ENCODE measurements at regions not wholly inside any gene's neighbourhood (a gene's known extent, or its start where the extent isn't known, plus 50 kb on each side); places are given as distances from the start of the nearest gene placed in this dataset.

DNA sequence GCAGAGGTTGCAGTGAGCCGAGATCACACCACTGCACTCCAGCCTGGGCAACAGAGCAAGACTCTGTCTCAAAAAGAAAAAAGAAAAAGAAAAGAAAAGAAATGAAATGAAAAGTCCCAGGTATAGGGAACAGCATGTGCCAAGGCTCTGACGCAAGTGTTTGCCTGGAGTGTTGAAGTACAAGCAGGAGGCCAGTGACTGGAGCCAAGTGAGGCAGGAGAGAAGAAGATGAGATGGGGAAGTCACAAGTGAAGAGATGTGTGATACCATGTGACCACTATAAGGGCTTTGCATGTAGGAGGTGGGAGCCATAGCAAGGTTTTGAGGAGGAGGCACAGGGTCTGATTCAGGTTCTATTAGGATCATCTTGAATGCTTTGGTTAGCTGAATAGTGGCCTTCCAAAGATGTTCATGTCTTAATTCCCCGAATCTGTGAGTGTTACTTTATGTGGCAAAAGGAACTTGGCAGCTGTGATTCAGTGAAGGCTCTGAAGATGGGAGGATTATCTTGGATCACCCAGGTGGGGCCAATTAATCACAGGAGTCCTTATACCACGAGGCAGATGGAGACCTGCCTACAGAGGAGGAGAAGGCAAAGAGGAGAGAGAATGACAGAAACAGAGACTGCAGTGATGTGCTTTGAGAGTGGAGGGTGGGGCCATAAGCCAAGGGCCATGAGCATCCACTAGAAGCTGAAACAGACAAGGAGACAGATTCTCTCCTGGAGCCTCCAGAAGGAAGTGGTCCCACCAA lies 91.1 kb upstream of the PTPN1 start:
- DNase-seq: peak in 1 of 7 donors; percentile 41
- Histone ChIP-seq H3K4me1 (replicated peaks in 1 of 2) (peaks cover 40 to 53% of the 10 kb centered on the region in 2 donors), H3K36me3 (replicated peaks in 1 of 2) (no peaks in the 10 kb centered on the region), H3K27ac (peak overlapping the region in 2 of 5 donors; percentile 11 to 23), H3K4me3 (no peak overlapping the region), H3K27me3 (no peaks in the 10 kb centered on the region), H3K9me3 (replicated peaks in 1 of 3) (no peaks in the 10 kb centered on the region)
- TF ChIP-seq, protein P1, sequence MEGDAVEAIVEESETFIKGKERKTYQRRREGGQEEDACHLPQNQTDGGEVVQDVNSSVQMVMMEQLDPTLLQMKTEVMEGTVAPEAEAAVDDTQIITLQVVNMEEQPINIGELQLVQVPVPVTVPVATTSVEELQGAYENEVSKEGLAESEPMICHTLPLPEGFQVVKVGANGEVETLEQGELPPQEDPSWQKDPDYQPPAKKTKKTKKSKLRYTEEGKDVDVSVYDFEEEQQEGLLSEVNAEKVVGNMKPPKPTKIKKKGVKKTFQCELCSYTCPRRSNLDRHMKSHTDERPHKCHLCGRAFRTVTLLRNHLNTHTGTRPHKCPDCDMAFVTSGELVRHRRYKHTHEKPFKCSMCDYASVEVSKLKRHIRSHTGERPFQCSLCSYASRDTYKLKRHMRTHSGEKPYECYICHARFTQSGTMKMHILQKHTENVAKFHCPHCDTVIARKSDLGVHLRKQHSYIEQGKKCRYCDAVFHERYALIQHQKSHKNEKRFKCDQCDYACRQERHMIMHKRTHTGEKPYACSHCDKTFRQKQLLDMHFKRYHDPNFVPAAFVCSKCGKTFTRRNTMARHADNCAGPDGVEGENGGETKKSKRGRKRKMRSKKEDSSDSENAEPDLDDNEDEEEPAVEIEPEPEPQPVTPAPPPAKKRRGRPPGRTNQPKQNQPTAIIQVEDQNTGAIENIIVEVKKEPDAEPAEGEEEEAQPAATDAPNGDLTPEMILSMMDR (IDR thresholded peaks at IDR 0.05): no peak
- TF ChIP-seq POLR2A (IDR thresholded peaks at IDR 0.05): no peak
- intact Hi-C loops (cut with DNase I): no loop called here
- 68 to 89% (median 81%) methylated on average over 4 of the region's 4 CpGs for WGBS, 4 donors

DNA sequence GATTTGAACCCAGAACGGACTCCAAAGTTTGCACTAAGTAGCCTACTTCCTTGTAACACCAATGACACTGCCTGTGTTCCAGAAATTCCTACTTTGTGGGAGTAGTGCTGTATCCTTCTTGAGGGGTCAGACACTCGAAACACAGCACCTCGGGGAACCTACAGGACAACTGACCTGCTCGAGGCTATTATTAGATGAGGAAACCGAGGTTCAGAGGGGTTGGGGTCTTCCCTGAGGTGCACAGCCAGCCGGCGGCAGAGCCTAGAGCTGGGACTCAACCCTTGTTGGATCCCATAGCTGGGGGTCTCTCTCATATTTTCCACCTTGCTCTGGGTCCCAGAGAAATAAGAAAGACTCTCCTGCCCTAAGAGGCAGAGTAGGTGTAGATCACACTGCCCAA lies 89.8 kb upstream of the PTPN1 start:
- H3K9me3 ChIP-seq (replicated peaks in 1 of 3): no peaks in the 10 kb centered on the region
- H3K4me1 ChIP-seq (replicated peaks in 1 of 2): peaks cover 33 to 46% of the 10 kb centered on the region in 2 donors
- no peak for DNase-seq
- H3K27me3 ChIP-seq: no peaks in the 10 kb centered on the region
- intact Hi-C loops (cut with DNase I): no loop called here
- no peak overlapping the region for H3K4me3 ChIP-seq
- WGBS, 4 donors: 94 to 98% (median 96%) methylated on average over 7 of the region's 7 CpGs
- H3K36me3 ChIP-seq (replicated peaks in 1 of 2): no peaks in the 10 kb centered on the region
- TF ChIP-seq, protein P1 (IDR thresholded peaks at IDR 0.05): no peak
- TF ChIP-seq POLR2A (IDR thresholded peaks at IDR 0.05): no peak
- H3K27ac ChIP-seq: peak overlapping the region in 1 of 5 donors; percentile 7

DNA sequence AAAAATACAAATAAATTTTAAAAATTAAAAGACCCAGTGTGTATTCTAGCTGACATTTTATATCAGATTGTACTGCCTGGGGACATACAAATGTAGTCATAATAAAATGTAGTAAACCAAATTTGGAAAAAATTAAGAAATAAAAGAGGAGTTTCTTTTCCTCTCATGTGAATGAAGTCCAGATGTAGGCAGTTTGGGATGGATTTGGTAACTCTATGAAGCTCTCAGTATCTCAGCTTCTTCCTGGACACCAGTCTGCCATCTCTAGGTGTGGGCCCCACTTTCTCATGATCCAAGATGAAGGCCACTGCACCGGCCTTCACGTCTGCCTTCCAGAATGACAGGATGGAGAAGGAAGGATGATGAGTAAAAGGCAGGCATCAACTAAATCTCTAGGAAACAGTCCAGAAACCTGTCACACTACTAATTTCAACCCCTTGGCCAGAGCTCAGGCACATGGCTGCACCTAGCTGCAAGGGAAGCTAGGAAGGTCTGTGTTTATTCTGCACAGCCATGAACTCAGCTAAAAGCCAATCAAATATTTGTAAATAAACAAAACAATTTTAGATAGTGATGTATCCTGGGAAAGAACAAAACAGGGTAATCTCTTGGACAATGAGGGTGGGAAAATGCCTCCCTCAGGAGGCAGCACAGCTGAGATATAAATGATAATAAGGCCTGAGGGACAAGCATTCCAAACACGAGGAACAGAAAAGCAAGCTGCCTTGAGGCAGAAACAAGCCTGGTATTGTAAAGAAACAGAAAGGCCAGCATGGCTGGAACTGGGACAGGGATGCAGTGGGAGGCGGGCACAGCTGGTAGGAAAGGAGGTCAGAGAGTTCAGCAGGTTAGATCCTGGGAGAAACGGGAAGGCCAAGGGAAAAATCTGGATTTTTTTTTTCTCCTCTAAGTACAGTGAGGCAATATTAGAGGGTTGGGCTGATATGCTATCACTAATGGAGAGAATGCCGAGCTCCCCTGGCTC lies 88.5 kb upstream of the PTPN1 start:
- WGBS, 4 donors: 76 to 85% (median 80%) methylated on average over 6 of the region's 6 CpGs
- no peaks in the 10 kb centered on the region for H3K27me3 ChIP-seq
- intact Hi-C loops (cut with DNase I): no loop called here
- no peak overlapping the region for H3K4me3 ChIP-seq
- peak overlapping the region in 3 of 5 donors; percentile 75 to 89 (median 77) for H3K27ac ChIP-seq
- TF ChIP-seq POLR2A (IDR thresholded peaks at IDR 0.05): no peak
- TF ChIP-seq, protein P1 (IDR thresholded peaks at IDR 0.05): no peak
- H3K4me1 ChIP-seq (replicated peaks in 1 of 2): peaks cover 23 to 34% of the 10 kb centered on the region in 2 donors
- no peaks in the 10 kb centered on the region for H3K36me3 ChIP-seq (replicated peaks in 1 of 2)
- no peaks in the 10 kb centered on the region for H3K9me3 ChIP-seq (replicated peaks in 1 of 3)
- no peak for DNase-seq

DNA sequence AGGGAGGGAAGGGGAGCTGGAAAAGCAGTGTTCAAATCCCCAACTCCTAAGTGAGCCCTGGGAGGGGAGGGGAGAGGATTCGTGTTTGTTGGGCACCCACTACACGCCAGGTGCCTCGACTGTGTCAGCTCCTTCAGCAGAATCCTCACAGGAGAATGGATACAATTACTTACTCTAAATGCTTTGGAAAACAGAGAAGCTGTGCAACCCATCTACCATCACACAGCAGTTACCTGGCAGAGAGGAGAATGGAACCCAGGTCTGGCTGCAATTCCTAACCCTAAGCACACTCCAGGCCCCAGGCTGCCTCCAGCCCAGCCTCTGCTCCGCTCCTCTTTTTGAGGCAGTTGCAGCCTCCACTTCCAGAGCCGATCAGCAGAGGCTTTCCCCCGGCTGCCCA lies 86.4 kb upstream of the PTPN1 start:
- 67 to 88% (median 83%) methylated on average over 6 of the region's 6 CpGs for WGBS, 4 donors
- TF ChIP-seq, protein P1 (IDR thresholded peaks at IDR 0.05): no peak
- no peak for TF ChIP-seq POLR2A (IDR thresholded peaks at IDR 0.05)
- Histone ChIP-seq H3K4me3 (no peak overlapping the region), H3K27me3 (no peaks in the 10 kb centered on the region), H3K4me1 (replicated peaks in 1 of 2) (peaks cover 20 to 36% of the 10 kb centered on the region in 2 donors), H3K27ac (peak overlapping the region; percentile 27 to 84 (median 77)), H3K9me3 (replicated peaks in 1 of 3) (no peaks in the 10 kb centered on the region), H3K36me3 (replicated peaks in 1 of 2) (no peaks in the 10 kb centered on the region)
- intact Hi-C loops (cut with DNase I): no loop called here
- DNase-seq: no peak

All from adrenal gland (tissue), 9 donors.